Neural progenitor cell (in vitro differentiated cells): ENCODE measurements at regions not wholly inside any gene's neighbourhood (a gene's known extent, or its start where the extent isn't known, plus 50 kb on each side); places are given as distances from the start of the nearest gene placed in this dataset.
"Not testable (repeated sequence)": the region's sequence is repeated elsewhere in the genome, so short reads cannot be mapped to it uniquely, and the experiment has no call there.

Source experiments
- DNase-seq: peaks from one replicate; pipeline ENCODE4 v3.0.0-alpha.2; 2016; ENCODE audit warnings: low spot score
- H2AFZ ChIP-seq: fragments of 200-600 bp; sonication (generic); replicated peaks from 2 replicates; pipeline ENCODE4 v1.6.1; 2016; ENCODE audit warnings: antibody characterized with exemption
- H3F3A ChIP-seq: fragments of 200-600 bp; sonication (generic); 2 replicates; pipeline ENCODE4 v1.6.1; 2016; ENCODE audit warnings: antibody characterized with exemption, low read depth
- H3K27ac ChIP-seq: fragments of 200-600 bp; sonication (generic); 2 replicates; pipeline ENCODE4 v1.5.1; 2016; ENCODE audit warnings: mild to moderate bottlenecking
- H3K27me3 ChIP-seq: fragments of 200-600 bp; sonication (generic); 2 replicates; pipeline ENCODE4 v1.6.1; 2016; ENCODE audit warnings: mild to moderate bottlenecking, moderate library complexity
- H3K36me3 ChIP-seq: fragments of 200-600 bp; sonication (generic); 2 replicates; pipeline ENCODE4 v1.5.1; 2016
- H3K4me1 ChIP-seq: fragments of 200-600 bp; sonication (generic); 2 replicates; pipeline ENCODE4 v1.6.1; 2016; ENCODE audit warnings: mixed run types
- H3K4me2 ChIP-seq: fragments of 200-600 bp; sonication (generic); 2 replicates; pipeline ENCODE4 v1.6.1; 2016
- H3K4me3 ChIP-seq: fragments of 200-600 bp; sonication (generic); 2 replicates; pipeline ENCODE4 v1.5.1; 2016
- H3K79me2 ChIP-seq: fragments of 200-600 bp; sonication (generic); 2 replicates; pipeline ENCODE4 v1.6.1; 2016; ENCODE audit warnings: low read depth
- H3K9ac ChIP-seq: fragments of 200-600 bp; sonication (generic); 2 replicates; pipeline ENCODE4 v1.6.1; 2016
- H3K9me3 ChIP-seq: fragments of 200-600 bp; sonication (generic); 2 replicates; pipeline ENCODE4 v1.5.1; 2016; ENCODE audit warnings: low read depth
- H4K20me1 ChIP-seq: fragments of 200-600 bp; sonication (generic); 2 replicates; pipeline ENCODE4 v1.6.1; 2016; ENCODE audit warnings: low read depth
- H3K27ac Mint-ChIP-seq: 3 replicates; pipeline ENCODE4 v1.8.0; 2021; ENCODE audit warnings: mixed read lengths
- H3K27me3 Mint-ChIP-seq: 2 replicates; pipeline ENCODE4 v1.8.0; 2022; ENCODE audit warnings: low read depth, mild to moderate bottlenecking, inconsistent platforms, moderate library complexity, mixed read lengths; ENCODE audit not compliant: insufficient read depth
- H3K36me3 Mint-ChIP-seq: 3 replicates; pipeline ENCODE4 v1.8.0; 2021; ENCODE audit warnings: mixed read lengths
- H3K4me1 Mint-ChIP-seq: 3 replicates; pipeline ENCODE4 v1.8.0; 2021; ENCODE audit warnings: mixed read lengths
- H3K4me3 Mint-ChIP-seq: 3 replicates; pipeline ENCODE4 v1.8.0; 2021; ENCODE audit warnings: mild to moderate bottlenecking, moderate library complexity, mixed read lengths
- H3K9me3 Mint-ChIP-seq: 3 replicates; pipeline ENCODE4 v1.8.0; 2020; ENCODE audit warnings: mixed read lengths
- EZH2 ChIP-seq: fragments of 200-600 bp; sonication (generic); IDR thresholded peaks from 2 replicates; pipeline ENCODE4 v1.6.1; 2017; ENCODE audit warnings: antibody characterized with exemption, mild to moderate bottlenecking, moderate library complexity
- EZH2phosphoT487 ChIP-seq: fragments of 200-600 bp; sonication (generic); IDR thresholded peaks from 2 replicates; pipeline ENCODE4 v1.6.1; 2017; ENCODE audit warnings: antibody characterized with exemption
- TF ChIP-seq, protein P1 (sequence below): fragments of 200-600 bp; sonication (generic); IDR thresholded peaks from 2 replicates; pipeline ENCODE4 v1.5.1; 2017; ENCODE audit warnings: antibody characterized with exemption, mild to moderate bottlenecking

DNA sequence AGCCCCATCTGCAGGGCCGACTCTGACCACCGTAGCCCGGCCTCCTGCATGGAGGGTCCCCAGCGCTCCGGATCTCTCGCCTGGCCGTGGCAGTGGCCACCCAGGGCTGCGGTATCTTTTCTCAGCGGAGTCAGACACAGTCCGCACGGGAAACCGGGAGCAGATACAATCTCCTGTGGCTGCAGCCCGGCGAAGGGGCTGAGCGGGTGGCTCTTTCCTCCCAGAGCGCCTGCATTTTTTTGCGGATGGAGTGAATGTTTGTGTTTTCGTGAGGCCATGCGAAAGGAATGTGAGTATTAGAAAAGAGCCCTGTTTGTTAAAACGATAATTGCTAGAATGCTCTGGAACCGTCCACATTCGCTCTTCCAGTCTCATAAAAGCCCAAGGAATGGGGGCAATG lies 53.4 kb upstream of the PTCH1 start:
- peaks cover 13% of the 10 kb centered on the region for H3K4me1 ChIP-seq
- no peaks in the 10 kb centered on the region for H4K20me1 ChIP-seq
- Mint-ChIP-seq H3K4me1 (peaks cover 25% of the 10 kb centered on the region), H3K9me3 (peaks cover 2% of the 10 kb centered on the region), H3K27ac (peak overlapping the region; percentile 16), H3K4me3 (no peak overlapping the region), H3K36me3 (no peaks in the 10 kb centered on the region), H3K27me3 (peaks cover 11% of the 10 kb centered on the region)
- no peaks in the 10 kb centered on the region for H3K79me2 ChIP-seq
- H3K27ac ChIP-seq: no peak overlapping the region
- H3K9ac ChIP-seq: no peak overlapping the region
- peaks cover 8% of the 10 kb centered on the region for H3F3A ChIP-seq
- TF ChIP-seq EZH2phosphoT487: no peak
- TF ChIP-seq EZH2: no peak
- TF ChIP-seq, protein P1, sequence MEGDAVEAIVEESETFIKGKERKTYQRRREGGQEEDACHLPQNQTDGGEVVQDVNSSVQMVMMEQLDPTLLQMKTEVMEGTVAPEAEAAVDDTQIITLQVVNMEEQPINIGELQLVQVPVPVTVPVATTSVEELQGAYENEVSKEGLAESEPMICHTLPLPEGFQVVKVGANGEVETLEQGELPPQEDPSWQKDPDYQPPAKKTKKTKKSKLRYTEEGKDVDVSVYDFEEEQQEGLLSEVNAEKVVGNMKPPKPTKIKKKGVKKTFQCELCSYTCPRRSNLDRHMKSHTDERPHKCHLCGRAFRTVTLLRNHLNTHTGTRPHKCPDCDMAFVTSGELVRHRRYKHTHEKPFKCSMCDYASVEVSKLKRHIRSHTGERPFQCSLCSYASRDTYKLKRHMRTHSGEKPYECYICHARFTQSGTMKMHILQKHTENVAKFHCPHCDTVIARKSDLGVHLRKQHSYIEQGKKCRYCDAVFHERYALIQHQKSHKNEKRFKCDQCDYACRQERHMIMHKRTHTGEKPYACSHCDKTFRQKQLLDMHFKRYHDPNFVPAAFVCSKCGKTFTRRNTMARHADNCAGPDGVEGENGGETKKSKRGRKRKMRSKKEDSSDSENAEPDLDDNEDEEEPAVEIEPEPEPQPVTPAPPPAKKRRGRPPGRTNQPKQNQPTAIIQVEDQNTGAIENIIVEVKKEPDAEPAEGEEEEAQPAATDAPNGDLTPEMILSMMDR: no peak
- H3K27me3 ChIP-seq: no peaks in the 10 kb centered on the region
- peak overlapping the region; percentile 77 for H2AFZ ChIP-seq
- H3K36me3 ChIP-seq: no peaks in the 10 kb centered on the region
- DNase-seq: no peak
- no peak overlapping the region for H3K4me3 ChIP-seq
- H3K9me3 ChIP-seq: no peaks in the 10 kb centered on the region
- no peak overlapping the region for H3K4me2 ChIP-seq

DNA sequence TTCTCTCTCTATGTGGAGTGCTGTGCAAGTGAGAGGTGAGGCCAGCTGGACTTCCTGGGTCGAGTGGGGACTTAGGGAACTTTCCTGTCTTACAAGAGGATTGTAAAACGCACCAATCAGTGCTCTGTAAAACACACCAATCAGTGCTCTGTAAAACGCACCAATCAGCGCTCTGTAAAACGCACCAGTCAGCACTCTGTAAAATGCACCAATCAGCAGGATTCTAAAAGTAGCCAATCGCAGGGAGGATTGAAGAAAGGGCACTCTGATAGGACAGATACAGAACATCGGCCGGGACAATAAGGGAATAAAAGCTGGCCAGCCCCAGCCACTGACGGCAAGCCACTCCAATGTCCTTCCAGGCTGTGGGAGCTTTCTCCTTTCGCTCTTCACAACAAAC lies 52.0 kb upstream of the PTCH1 start:
- not testable (repeated sequence) for H3K9ac ChIP-seq, H3K9me3 Mint-ChIP-seq, H3K4me3 ChIP-seq, H3K4me3 Mint-ChIP-seq, H3K27me3 ChIP-seq, H4K20me1 ChIP-seq, DNase-seq, H3K4me2 ChIP-seq, H3K36me3 ChIP-seq, H3F3A ChIP-seq, H3K27ac Mint-ChIP-seq, H2AFZ ChIP-seq, H3K36me3 Mint-ChIP-seq, H3K79me2 ChIP-seq, H3K9me3 ChIP-seq, H3K27ac ChIP-seq
- Mint-ChIP-seq H3K27me3 (peaks cover 11% of the 10 kb centered on the region), H3K4me1 (peaks cover 27% of the 10 kb centered on the region)
- H3K4me1 ChIP-seq: peaks cover 13% of the 10 kb centered on the region
